GM23338 (cell line): ENCODE measurements at regions not wholly inside any gene's neighbourhood (a gene's known extent, or its start where the extent isn't known, plus 50 kb on each side); places are given as distances from the start of the nearest gene placed in this dataset.

ENCODE experiments used
- ATAC-seq: fragments of 200-7000 bp; cut with Tn5 transposase; 3 replicates; pipeline ENCODE4 v1.9.1; 2020
- DNase-seq: peaks from one replicate; pipeline ENCODE4 v3.0.0-alpha.2; 2015; ENCODE audit warnings: low spot score
- H2AFZ ChIP-seq: fragments of 200-600 bp; sonication (generic); 2 replicates; pipeline ENCODE4 v1.8.0; 2016; ENCODE audit warnings: antibody characterized with exemption, mild to moderate bottlenecking, moderate library complexity
- H3F3A ChIP-seq: fragments of 200-600 bp; sonication (generic); replicated peaks from 2 replicates; pipeline ENCODE4 v1.8.0; 2017; ENCODE audit warnings: antibody characterized with exemption, mixed run types, low read depth
- H3K27ac ChIP-seq: fragments of 200-600 bp; sonication (generic); 2 replicates; pipeline ENCODE4 v1.6.1; 2016; ENCODE audit warnings: low read depth
- H3K27me3 ChIP-seq: fragments of 200-600 bp; sonication (generic); 2 replicates; pipeline ENCODE4 v1.8.0; 2016; ENCODE audit warnings: mild to moderate bottlenecking, mixed run types, moderate library complexity; ENCODE audit not compliant: insufficient read depth
- H3K36me3 ChIP-seq: fragments of 200-600 bp; sonication (generic); 2 replicates; pipeline ENCODE4 v1.8.0; 2016; ENCODE audit warnings: mild to moderate bottlenecking; ENCODE audit not compliant: insufficient read depth
- H3K4me1 ChIP-seq: fragments of 200-600 bp; sonication (generic); 2 replicates; pipeline ENCODE4 v1.8.0; 2016; ENCODE audit warnings: mild to moderate bottlenecking, moderate library complexity; ENCODE audit not compliant: insufficient read depth
- H3K4me2 ChIP-seq: fragments of 200-600 bp; sonication (generic); 2 replicates; pipeline ENCODE4 v1.7.1; 2017; ENCODE audit warnings: mixed run types
- H3K4me3 ChIP-seq: fragments of 200-600 bp; sonication (generic); 2 replicates; pipeline ENCODE4 v1.6.1; 2016; ENCODE audit warnings: mixed run types
- H3K79me2 ChIP-seq: fragments of 200-600 bp; sonication (generic); replicated peaks from 2 replicates; pipeline ENCODE4 v1.8.0; 2017; ENCODE audit warnings: mild to moderate bottlenecking; ENCODE audit not compliant: insufficient read depth
- H3K9me2 ChIP-seq: fragments of 200-600 bp; sonication (generic); 2 replicates; pipeline ENCODE4 v1.8.0; 2017; ENCODE audit not compliant: insufficient read depth
- H4K20me1 ChIP-seq: fragments of 200-600 bp; sonication (generic); replicated peaks from 2 replicates; pipeline ENCODE4 v1.8.0; 2017; ENCODE audit warnings: mild to moderate bottlenecking; ENCODE audit not compliant: insufficient read depth
- H3K27ac Mint-ChIP-seq: 2 replicates; pipeline ENCODE4 v1.8.0; 2020; ENCODE audit warnings: inconsistent platforms, mild to moderate bottlenecking, moderate library complexity, mixed read lengths
- H3K27me3 Mint-ChIP-seq: 3 replicates; pipeline ENCODE4 v1.8.0; 2022; ENCODE audit warnings: low read depth, mild to moderate bottlenecking, moderate library complexity, mixed read lengths, inconsistent platforms; ENCODE audit not compliant: insufficient read depth, poor library complexity
- H3K36me3 Mint-ChIP-seq: 3 replicates; pipeline ENCODE4 v1.8.0; 2021; ENCODE audit warnings: low read depth, mild to moderate bottlenecking, inconsistent platforms, moderate library complexity, mixed read lengths
- H3K4me1 Mint-ChIP-seq: 3 replicates; pipeline ENCODE4 v1.8.0; 2020; ENCODE audit warnings: mild to moderate bottlenecking, inconsistent platforms, mixed read lengths
- H3K4me3 Mint-ChIP-seq: 3 replicates; pipeline ENCODE4 v1.8.0; 2021; ENCODE audit warnings: moderate library complexity, mild to moderate bottlenecking, inconsistent platforms, mixed read lengths
- H3K9me3 Mint-ChIP-seq: 3 replicates; pipeline ENCODE4 v1.8.0; 2020; ENCODE audit warnings: moderate library complexity, mild to moderate bottlenecking, inconsistent platforms, mixed read lengths
- CREB1 ChIP-seq: fragments of 250-450 bp; sonication (Bioruptor Pico); IDR thresholded peaks from 2 replicates; pipeline ENCODE4 v1.5.0; 2020; ENCODE audit warnings: low read depth, mild to moderate bottlenecking, moderate library complexity
- CTCF ChIP-seq, 2 experiments: fragments of 200-600 bp in 1 of 2; sonication (generic) in 1 of 2; conservative IDR thresholded peaks; 2 replicates each; pipeline versions ENCODE4 v1.5.1 to v1.6.1; 2016 to 2017; ENCODE audit warnings: antibody characterized with exemption in 2 of 2, low read depth in 2 of 2, mild to moderate bottlenecking in 2 of 2, moderate library complexity in 1 of 2
- EZH2 ChIP-seq: fragments of 200-600 bp; sonication (generic); IDR thresholded peaks from one replicate; pipeline ENCODE4 v1.8.0; 2017; ENCODE audit warnings: antibody characterized with exemption, mild to moderate bottlenecking, low read depth; ENCODE audit not compliant: unreplicated experiment
- EZH2phosphoT487 ChIP-seq: fragments of 200-600 bp; sonication (generic); IDR thresholded peaks from one replicate; pipeline ENCODE4 v1.8.1; 2018; ENCODE audit warnings: antibody characterized with exemption; ENCODE audit not compliant: unreplicated experiment
- JUNB ChIP-seq: IDR thresholded peaks from one replicate; pipeline ENCODE4 v1.6.1; 2016; ENCODE audit warnings: antibody characterized with exemption; ENCODE audit not compliant: unreplicated experiment
- NANOG ChIP-seq: IDR thresholded peaks from 2 replicates; pipeline ENCODE4 v1.6.1; 2016; ENCODE audit warnings: antibody characterized with exemption, borderline replicate concordance
- POLR2AphosphoS5 ChIP-seq: IDR thresholded peaks from 2 replicates; pipeline ENCODE4 v1.6.1; 2016; ENCODE audit warnings: antibody characterized with exemption, low read depth
- STAT1 ChIP-seq: IDR thresholded peaks from one replicate; pipeline ENCODE4 v1.6.1; 2016; ENCODE audit warnings: antibody characterized with exemption; ENCODE audit not compliant: unreplicated experiment
- ZNF114 ChIP-seq: fragments of 250-450 bp; sonication (Bioruptor Pico); IDR thresholded peaks from 2 replicates; pipeline ENCODE4 v1.5.0; 2020; ENCODE audit warnings: mild to moderate bottlenecking, moderate library complexity
- ZNF331 ChIP-seq: fragments of 250-450 bp; sonication (Bioruptor Pico); IDR thresholded peaks from 2 replicates; pipeline ENCODE4 v1.5.0; 2020; ENCODE audit warnings: low read depth, mild to moderate bottlenecking, moderate library complexity
- TF ChIP-seq, protein P1 (sequence below): IDR thresholded peaks from one replicate; pipeline ENCODE4 v1.6.1; 2018; ENCODE audit warnings: antibody characterized with exemption; ENCODE audit not compliant: unreplicated experiment
- TF ChIP-seq, protein P2 (sequence below): fragments of 250-450 bp; sonication (Bioruptor Pico); IDR thresholded peaks from 2 replicates; pipeline ENCODE4 v1.5.0; 2020; ENCODE audit warnings: mild to moderate bottlenecking, moderate library complexity
- TF ChIP-seq, protein P3 (sequence below): IDR thresholded peaks from 2 replicates; pipeline ENCODE4 v1.6.1; 2016; ENCODE audit warnings: antibody characterized with exemption

DNA sequence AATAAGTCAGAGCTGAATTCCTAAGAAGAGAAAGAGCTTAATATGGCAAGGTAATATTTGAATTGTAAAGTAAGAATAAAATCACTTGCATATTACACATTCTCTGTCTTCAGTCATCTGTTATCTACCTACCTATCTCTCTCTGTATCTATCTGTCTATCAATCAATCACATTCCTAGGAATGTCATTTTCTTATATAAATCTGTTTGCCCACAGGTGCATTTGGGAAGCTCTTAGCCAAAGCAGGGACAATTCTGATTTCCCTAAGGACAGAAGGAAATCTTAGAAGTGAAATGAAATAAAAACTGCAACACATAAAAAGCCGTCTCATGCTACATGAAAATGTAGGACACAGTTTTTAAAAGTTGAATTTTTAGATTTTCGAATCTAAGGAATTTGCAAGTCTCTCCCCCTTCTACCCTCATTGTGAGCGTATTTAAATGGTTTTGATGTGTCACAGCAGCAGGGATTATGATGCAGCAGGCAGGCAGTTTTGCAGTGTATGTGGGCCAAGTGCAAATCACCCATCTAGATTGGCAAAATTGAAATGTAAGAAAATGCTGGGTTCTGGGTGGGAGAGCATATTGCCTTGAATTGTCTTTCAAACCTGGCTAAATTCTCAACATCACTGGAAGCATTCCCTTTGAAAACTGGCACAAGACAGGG, 155.7 kb downstream of the ACER2 start:
- Histone ChIP-seq H4K20me1 (no peaks in the 10 kb centered on the region), H2AFZ (no peak overlapping the region), H3K79me2 (no peaks in the 10 kb centered on the region), H3K4me2 (no peak overlapping the region), H3K4me3 (no peak overlapping the region), H3K36me3 (no peaks in the 10 kb centered on the region), H3K4me1 (no peaks in the 10 kb centered on the region), H3K9me2 (0 out of 2 replicates have a peak, but pooled peaks cover 2% of the 10 kb centered on the region), H3F3A (no peaks in the 10 kb centered on the region), H3K27me3 (no peaks in the 10 kb centered on the region), H3K27ac (no peak overlapping the region)
- peaks cover 3% of the 10 kb centered on the region; the same call in 2 of the 3 replicates for H3K4me1 Mint-ChIP-seq
- H3K4me3 Mint-ChIP-seq, result no peak overlapping the region
- H3K36me3 Mint-ChIP-seq, result no peaks in the 10 kb centered on the region; the same call in 1 of the 3 replicates
- no peak for DNase-seq
- peaks cover 10% of the 10 kb centered on the region; the same call in 2 of the 3 replicates for H3K9me3 Mint-ChIP-seq
- ATAC-seq, result no peak
- H3K27ac Mint-ChIP-seq, result no peak overlapping the region; the same call in 1 of the 2 replicates
- no peaks in the 10 kb centered on the region for H3K27me3 Mint-ChIP-seq
- TF ChIP-seq, protein P1, sequence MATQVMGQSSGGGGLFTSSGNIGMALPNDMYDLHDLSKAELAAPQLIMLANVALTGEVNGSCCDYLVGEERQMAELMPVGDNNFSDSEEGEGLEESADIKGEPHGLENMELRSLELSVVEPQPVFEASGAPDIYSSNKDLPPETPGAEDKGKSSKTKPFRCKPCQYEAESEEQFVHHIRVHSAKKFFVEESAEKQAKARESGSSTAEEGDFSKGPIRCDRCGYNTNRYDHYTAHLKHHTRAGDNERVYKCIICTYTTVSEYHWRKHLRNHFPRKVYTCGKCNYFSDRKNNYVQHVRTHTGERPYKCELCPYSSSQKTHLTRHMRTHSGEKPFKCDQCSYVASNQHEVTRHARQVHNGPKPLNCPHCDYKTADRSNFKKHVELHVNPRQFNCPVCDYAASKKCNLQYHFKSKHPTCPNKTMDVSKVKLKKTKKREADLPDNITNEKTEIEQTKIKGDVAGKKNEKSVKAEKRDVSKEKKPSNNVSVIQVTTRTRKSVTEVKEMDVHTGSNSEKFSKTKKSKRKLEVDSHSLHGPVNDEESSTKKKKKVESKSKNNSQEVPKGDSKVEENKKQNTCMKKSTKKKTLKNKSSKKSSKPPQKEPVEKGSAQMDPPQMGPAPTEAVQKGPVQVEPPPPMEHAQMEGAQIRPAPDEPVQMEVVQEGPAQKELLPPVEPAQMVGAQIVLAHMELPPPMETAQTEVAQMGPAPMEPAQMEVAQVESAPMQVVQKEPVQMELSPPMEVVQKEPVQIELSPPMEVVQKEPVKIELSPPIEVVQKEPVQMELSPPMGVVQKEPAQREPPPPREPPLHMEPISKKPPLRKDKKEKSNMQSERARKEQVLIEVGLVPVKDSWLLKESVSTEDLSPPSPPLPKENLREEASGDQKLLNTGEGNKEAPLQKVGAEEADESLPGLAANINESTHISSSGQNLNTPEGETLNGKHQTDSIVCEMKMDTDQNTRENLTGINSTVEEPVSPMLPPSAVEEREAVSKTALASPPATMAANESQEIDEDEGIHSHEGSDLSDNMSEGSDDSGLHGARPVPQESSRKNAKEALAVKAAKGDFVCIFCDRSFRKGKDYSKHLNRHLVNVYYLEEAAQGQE, result no peak
- TF ChIP-seq NANOG, result no peak
- TF ChIP-seq EZH2, result no peak
- no peak for TF ChIP-seq CREB1 (CRISPR knock-in tag)
- no peak for TF ChIP-seq ZNF331 (CRISPR knock-in tag)
- no peak for TF ChIP-seq JUNB
- TF ChIP-seq, protein P2, sequence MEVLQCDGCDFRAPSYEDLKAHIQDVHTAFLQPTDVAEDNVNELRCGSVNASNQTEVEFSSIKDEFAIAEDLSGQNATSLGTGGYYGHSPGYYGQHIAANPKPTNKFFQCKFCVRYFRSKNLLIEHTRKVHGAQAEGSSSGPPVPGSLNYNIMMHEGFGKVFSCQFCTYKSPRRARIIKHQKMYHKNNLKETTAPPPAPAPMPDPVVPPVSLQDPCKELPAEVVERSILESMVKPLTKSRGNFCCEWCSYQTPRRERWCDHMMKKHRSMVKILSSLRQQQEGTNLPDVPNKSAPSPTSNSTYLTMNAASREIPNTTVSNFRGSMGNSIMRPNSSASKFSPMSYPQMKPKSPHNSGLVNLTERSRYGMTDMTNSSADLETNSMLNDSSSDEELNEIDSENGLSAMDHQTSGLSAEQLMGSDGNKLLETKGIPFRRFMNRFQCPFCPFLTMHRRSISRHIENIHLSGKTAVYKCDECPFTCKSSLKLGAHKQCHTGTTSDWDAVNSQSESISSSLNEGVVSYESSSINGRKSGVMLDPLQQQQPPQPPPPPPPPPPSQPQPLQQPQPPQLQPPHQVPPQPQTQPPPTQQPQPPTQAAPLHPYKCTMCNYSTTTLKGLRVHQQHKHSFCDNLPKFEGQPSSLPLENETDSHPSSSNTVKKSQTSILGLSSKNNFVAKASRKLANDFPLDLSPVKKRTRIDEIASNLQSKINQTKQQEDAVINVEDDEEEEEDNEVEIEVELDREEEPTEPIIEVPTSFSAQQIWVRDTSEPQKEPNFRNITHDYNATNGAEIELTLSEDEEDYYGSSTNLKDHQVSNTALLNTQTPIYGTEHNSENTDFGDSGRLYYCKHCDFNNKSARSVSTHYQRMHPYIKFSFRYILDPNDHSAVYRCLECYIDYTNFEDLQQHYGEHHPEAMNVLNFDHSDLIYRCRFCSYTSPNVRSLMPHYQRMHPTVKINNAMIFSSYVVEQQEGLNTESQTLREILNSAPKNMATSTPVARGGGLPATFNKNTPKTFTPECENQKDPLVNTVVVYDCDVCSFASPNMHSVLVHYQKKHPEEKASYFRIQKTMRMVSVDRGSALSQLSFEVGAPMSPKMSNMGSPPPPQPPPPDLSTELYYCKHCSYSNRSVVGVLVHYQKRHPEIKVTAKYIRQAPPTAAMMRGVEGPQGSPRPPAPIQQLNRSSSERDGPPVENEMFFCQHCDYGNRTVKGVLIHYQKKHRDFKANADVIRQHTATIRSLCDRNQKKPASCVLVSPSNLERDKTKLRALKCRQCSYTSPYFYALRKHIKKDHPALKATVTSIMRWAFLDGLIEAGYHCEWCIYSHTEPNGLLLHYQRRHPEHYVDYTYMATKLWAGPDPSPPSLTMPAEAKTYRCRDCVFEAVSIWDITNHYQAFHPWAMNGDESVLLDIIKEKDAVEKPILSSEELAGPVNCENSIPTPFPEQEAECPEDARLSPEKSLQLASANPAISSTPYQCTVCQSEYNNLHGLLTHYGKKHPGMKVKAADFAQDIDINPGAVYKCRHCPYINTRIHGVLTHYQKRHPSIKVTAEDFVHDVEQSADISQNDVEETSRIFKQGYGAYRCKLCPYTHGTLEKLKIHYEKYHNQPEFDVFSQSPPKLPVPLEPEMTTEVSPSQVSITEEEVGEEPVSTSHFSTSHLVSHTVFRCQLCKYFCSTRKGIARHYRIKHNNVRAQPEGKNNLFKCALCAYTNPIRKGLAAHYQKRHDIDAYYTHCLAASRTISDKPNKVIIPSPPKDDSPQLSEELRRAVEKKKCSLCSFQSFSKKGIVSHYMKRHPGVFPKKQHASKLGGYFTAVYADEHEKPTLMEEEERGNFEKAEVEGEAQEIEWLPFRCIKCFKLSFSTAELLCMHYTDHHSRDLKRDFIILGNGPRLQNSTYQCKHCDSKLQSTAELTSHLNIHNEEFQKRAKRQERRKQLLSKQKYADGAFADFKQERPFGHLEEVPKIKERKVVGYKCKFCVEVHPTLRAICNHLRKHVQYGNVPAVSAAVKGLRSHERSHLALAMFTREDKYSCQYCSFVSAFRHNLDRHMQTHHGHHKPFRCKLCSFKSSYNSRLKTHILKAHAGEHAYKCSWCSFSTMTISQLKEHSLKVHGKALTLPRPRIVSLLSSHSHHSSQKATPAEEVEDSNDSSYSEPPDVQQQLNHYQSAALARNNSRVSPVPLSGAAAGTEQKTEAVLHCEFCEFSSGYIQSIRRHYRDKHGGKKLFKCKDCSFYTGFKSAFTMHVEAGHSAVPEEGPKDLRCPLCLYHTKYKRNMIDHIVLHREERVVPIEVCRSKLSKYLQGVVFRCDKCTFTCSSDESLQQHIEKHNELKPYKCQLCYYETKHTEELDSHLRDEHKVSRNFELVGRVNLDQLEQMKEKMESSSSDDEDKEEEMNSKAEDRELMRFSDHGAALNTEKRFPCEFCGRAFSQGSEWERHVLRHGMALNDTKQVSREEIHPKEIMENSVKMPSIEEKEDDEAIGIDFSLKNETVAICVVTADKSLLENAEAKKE, result no peak
- no peak for TF ChIP-seq STAT1
- TF ChIP-seq CTCF (conservative IDR thresholded peaks at IDR 0.05; ENCODE audit: low read depth in 2 of 2), result no peak
- TF ChIP-seq, protein P3, sequence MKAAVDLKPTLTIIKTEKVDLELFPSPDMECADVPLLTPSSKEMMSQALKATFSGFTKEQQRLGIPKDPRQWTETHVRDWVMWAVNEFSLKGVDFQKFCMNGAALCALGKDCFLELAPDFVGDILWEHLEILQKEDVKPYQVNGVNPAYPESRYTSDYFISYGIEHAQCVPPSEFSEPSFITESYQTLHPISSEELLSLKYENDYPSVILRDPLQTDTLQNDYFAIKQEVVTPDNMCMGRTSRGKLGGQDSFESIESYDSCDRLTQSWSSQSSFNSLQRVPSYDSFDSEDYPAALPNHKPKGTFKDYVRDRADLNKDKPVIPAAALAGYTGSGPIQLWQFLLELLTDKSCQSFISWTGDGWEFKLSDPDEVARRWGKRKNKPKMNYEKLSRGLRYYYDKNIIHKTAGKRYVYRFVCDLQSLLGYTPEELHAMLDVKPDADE, result no peak
- no peak for TF ChIP-seq POLR2AphosphoS5
- no peak for TF ChIP-seq ZNF114 (CRISPR knock-in tag)
- TF ChIP-seq EZH2phosphoT487, result no peak
